ENCODE measurements at regions not wholly inside any gene's neighbourhood (a gene's known extent, or its start where the extent isn't known, plus 50 kb on each side); places are given as distances from the start of the nearest gene placed in this dataset.

GRCh38 chr15:54998661-54999060 lies 198.1 kb downstream of the RSL24D1 start:
- Mint-ChIP-seq H3K27me3 (ENCODE audit: insufficient read depth, unreplicated experiment) (peaks cover 12% of the 10 kb centered on the region), H3K9me3 (ENCODE audit: unreplicated experiment) (no peaks in the 10 kb centered on the region), H3K4me1 (ENCODE audit: insufficient read depth, unreplicated experiment) (no peaks in the 10 kb centered on the region), H3K4me3 (ENCODE audit: unreplicated experiment) (no peak overlapping the region), H3K36me3 (ENCODE audit: insufficient read depth, unreplicated experiment) (no peaks in the 10 kb centered on the region), H3K27ac (ENCODE audit: low read depth, unreplicated experiment) (no peak overlapping the region)
- intact Hi-C loops (cut with micrococcal nuclease): no loop called here
- CTCF ChIA-PET: interaction anchor here (0.8 kb wide), 1 partner anchor 11 kb away, joined by 3 read pairs; no protein-coding TSS in a partner anchor
- DNase-seq (ENCODE audit: unreplicated experiment): no peak
- no TSS peak for BruUV-seq (replicated peaks)
- TF ChIP-seq CTCF (IDR thresholded peaks at IDR 0.05; ENCODE audit: unreplicated experiment): no peak
- POLR2A ChIA-PET: no interaction called here

- DNase-seq (ENCODE audit: unreplicated experiment): no peak
- Mint-ChIP-seq H3K27ac (ENCODE audit: low read depth, unreplicated experiment) (no peak overlapping the region), H3K9me3 (ENCODE audit: unreplicated experiment) (no peaks in the 10 kb centered on the region), H3K27me3 (ENCODE audit: insufficient read depth, unreplicated experiment) (peaks cover 18% of the 10 kb centered on the region), H3K36me3 (ENCODE audit: insufficient read depth, unreplicated experiment) (no peaks in the 10 kb centered on the region), H3K4me1 (ENCODE audit: insufficient read depth, unreplicated experiment) (no peaks in the 10 kb centered on the region), H3K4me3 (ENCODE audit: unreplicated experiment) (no peak overlapping the region)
- TF ChIP-seq CTCF (IDR thresholded peaks at IDR 0.05; ENCODE audit: unreplicated experiment): no peak
- BruUV-seq (replicated peaks): no TSS peak
- POLR2A ChIA-PET: no interaction called here
- CTCF ChIA-PET: no interaction called here
- intact Hi-C loops (cut with micrococcal nuclease): no loop called here
Observed at GRCh38 chr15:54990793-54991192, 205.9 kb downstream of the RSL24D1 start.

- no TSS peak for BruUV-seq (replicated peaks)
- POLR2A ChIA-PET: no interaction called here
Observed at GRCh38 chr15:54987881-54988280, 208.9 kb downstream of the RSL24D1 start.

GRCh38 chr15:54979964-54980363 lies 216.8 kb downstream of the RSL24D1 start:
- Mint-ChIP-seq H3K9me3 (ENCODE audit: unreplicated experiment) (peaks cover 17% of the 10 kb centered on the region), H3K36me3 (ENCODE audit: insufficient read depth, unreplicated experiment) (no peaks in the 10 kb centered on the region), H3K4me3 (ENCODE audit: unreplicated experiment) (no peak overlapping the region), H3K4me1 (ENCODE audit: insufficient read depth, unreplicated experiment) (no peaks in the 10 kb centered on the region), H3K27me3 (ENCODE audit: insufficient read depth, unreplicated experiment) (peaks cover 62% of the 10 kb centered on the region), H3K27ac (ENCODE audit: low read depth, unreplicated experiment) (no peak overlapping the region)
- POLR2A ChIA-PET: no interaction called here
- DNase-seq (ENCODE audit: unreplicated experiment): no peak
- intact Hi-C loops (cut with micrococcal nuclease): no loop called here
- no TSS peak for BruUV-seq (replicated peaks)
- no peak for TF ChIP-seq CTCF (IDR thresholded peaks at IDR 0.05; ENCODE audit: unreplicated experiment)
- CTCF ChIA-PET: no interaction called here

More at GRCh38 chr15:54987881-54988280, 208.9 kb downstream of the RSL24D1 start:
- Mint-ChIP-seq H3K36me3 (ENCODE audit: insufficient read depth, unreplicated experiment) (no peaks in the 10 kb centered on the region), H3K27ac (ENCODE audit: low read depth, unreplicated experiment) (no peak overlapping the region), H3K27me3 (ENCODE audit: insufficient read depth, unreplicated experiment) (peaks cover 14% of the 10 kb centered on the region), H3K4me3 (ENCODE audit: unreplicated experiment) (no peak overlapping the region), H3K4me1 (ENCODE audit: insufficient read depth, unreplicated experiment) (no peaks in the 10 kb centered on the region), H3K9me3 (ENCODE audit: unreplicated experiment) (peaks cover 8% of the 10 kb centered on the region)
- no peak for TF ChIP-seq CTCF (IDR thresholded peaks at IDR 0.05; ENCODE audit: unreplicated experiment)
- DNase-seq (ENCODE audit: unreplicated experiment): no peak
- CTCF ChIA-PET: interaction anchor here (0.9 kb wide), 1 partner anchor 11 kb away, joined by 3 read pairs; no protein-coding TSS in a partner anchor
- intact Hi-C loops (cut with micrococcal nuclease): no loop called here
